ENCODE measurements at regions not wholly inside any gene's neighbourhood (a gene's known extent, or its start where the extent isn't known, plus 50 kb on each side); places are given as distances from the start of the nearest gene placed in this dataset.

DNA sequence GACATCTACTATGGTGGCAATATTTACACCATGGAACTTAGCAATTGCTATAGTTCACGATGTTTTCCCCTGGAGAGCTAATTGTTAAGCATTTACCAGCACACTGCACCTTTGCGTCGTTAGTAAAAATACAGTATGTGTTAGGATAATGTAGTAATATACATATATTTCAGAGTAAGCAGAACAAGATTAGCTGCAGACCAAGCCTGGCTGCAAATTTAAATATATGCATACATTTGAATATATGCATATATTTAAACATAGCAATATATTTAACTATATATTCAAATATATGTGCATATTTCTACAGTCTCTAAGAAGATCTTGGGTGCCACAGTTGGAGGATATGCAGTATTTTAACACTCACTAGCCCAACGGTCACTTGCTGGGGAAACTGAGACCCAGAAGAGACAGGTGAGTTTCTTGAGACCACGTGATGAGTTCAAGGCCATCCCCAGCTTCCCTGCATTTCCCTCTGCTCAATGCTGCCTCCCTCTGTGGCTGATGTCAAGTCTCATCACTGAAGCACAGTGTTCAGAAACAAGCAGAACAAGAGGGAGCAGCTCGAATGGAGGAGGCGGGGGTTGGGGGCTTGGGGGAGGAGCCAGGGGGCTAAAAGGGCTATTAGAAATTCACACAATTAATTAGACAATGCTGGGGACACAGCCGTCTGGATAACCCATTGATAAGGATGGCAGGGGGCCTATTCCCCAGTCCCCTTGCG, 708.0 kb downstream of the MED13L start:
- H3K27me3 ChIP-seq (ENCODE audit: insufficient read depth, low read length) = no peaks in the 10 kb centered on the region
- no peaks in the 10 kb centered on the region for H3K4me1 ChIP-seq (ENCODE audit: insufficient read depth, low read length)
- H3K9ac ChIP-seq (ENCODE audit: low read depth, low read length) = no peak overlapping the region
- no peaks in the 10 kb centered on the region for H3K9me3 ChIP-seq (ENCODE audit: insufficient read depth, low read depth, low read length)
- no peak overlapping the region for H3K4me3 ChIP-seq (ENCODE audit: low read length)
- no peaks in the 10 kb centered on the region for H3K36me3 ChIP-seq (ENCODE audit: insufficient read depth, low read depth, low read length)
- H3K27ac ChIP-seq (ENCODE audit: low read length) = no peak overlapping the region

DNA sequence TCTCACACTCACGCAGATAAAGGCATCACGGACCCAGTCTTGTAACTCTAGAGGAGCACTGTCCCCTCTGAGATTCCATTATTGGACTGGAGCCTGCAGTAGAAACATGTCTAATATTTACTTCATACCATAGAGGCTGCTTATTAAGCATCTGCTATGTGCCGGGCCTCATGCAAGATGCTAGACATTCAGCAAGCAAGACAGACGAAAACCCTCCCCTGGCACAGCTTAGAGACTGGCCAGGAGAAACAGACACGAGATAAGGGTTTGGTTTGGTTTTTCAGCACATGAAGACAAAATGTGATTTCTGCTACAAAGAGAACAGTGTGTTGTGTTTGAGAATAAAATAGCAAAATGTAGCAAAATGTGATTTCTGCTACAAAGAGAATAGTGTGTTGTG, 719.2 kb downstream of the MED13L start:
- Histone ChIP-seq H3K27ac (ENCODE audit: low read length) (no peak overlapping the region), H3K36me3 (ENCODE audit: insufficient read depth, low read depth, low read length) (no peaks in the 10 kb centered on the region), H3K27me3 (ENCODE audit: insufficient read depth, low read length) (no peaks in the 10 kb centered on the region), H3K4me3 (ENCODE audit: low read length) (no peak overlapping the region), H3K9me3 (ENCODE audit: insufficient read depth, low read depth, low read length) (no peaks in the 10 kb centered on the region), H3K4me1 (ENCODE audit: insufficient read depth, low read length) (no peaks in the 10 kb centered on the region), H3K9ac (ENCODE audit: low read depth, low read length) (no peak overlapping the region)

GRCh38 chr12:115553622-115554021, 723.9 kb downstream of the MED13L start:
- H3K4me1 ChIP-seq (ENCODE audit: insufficient read depth, low read length) = no peaks in the 10 kb centered on the region

GRCh38 chr12:115543269-115543668, 734.2 kb downstream of the MED13L start:
- no peak overlapping the region for H3K27ac ChIP-seq (ENCODE audit: low read length)
- no peaks in the 10 kb centered on the region for H3K36me3 ChIP-seq (ENCODE audit: insufficient read depth, low read depth, low read length)
- no peaks in the 10 kb centered on the region for H3K27me3 ChIP-seq (ENCODE audit: insufficient read depth, low read length)
- no peaks in the 10 kb centered on the region for H3K9me3 ChIP-seq (ENCODE audit: insufficient read depth, low read depth, low read length)
- H3K4me3 ChIP-seq (ENCODE audit: low read length) = peak overlapping the region; percentile 16; the same call in 1 of the 2 replicates
- H3K4me1 ChIP-seq (ENCODE audit: insufficient read depth, low read length) = peaks cover 6% of the 10 kb centered on the region; the same call in 1 of the 2 replicates
- no peak overlapping the region for H3K9ac ChIP-seq (ENCODE audit: low read depth, low read length)

More at GRCh38 chr12:115553622-115554021, 723.9 kb downstream of the MED13L start:
- Histone ChIP-seq H3K27ac (ENCODE audit: low read length) (no peak overlapping the region), H3K27me3 (ENCODE audit: insufficient read depth, low read length) (no peaks in the 10 kb centered on the region), H3K9me3 (ENCODE audit: insufficient read depth, low read depth, low read length) (no peaks in the 10 kb centered on the region; the same call in 1 of the 2 replicates), H3K4me3 (ENCODE audit: low read length) (no peak overlapping the region), H3K9ac (ENCODE audit: low read depth, low read length) (no peak overlapping the region), H3K36me3 (ENCODE audit: insufficient read depth, low read depth, low read length) (no peaks in the 10 kb centered on the region)

GRCh38 chr12:115542656-115543055, 734.8 kb downstream of the MED13L start:
- H3K9me3 ChIP-seq (ENCODE audit: insufficient read depth, low read depth, low read length) = peaks cover 2% of the 10 kb centered on the region; the same call in 1 of the 2 replicates
- H3K27me3 ChIP-seq (ENCODE audit: insufficient read depth, low read length) = no peaks in the 10 kb centered on the region
- no peak overlapping the region for H3K4me3 ChIP-seq (ENCODE audit: low read length)
- H3K27ac ChIP-seq (ENCODE audit: low read length) = no peak overlapping the region
- no peaks in the 10 kb centered on the region for H3K36me3 ChIP-seq (ENCODE audit: insufficient read depth, low read depth, low read length)
- H3K4me1 ChIP-seq (ENCODE audit: insufficient read depth, low read length) = peaks cover 6% of the 10 kb centered on the region; the same call in 1 of the 2 replicates
- H3K9ac ChIP-seq (ENCODE audit: low read depth, low read length) = no peak overlapping the region

DNA sequence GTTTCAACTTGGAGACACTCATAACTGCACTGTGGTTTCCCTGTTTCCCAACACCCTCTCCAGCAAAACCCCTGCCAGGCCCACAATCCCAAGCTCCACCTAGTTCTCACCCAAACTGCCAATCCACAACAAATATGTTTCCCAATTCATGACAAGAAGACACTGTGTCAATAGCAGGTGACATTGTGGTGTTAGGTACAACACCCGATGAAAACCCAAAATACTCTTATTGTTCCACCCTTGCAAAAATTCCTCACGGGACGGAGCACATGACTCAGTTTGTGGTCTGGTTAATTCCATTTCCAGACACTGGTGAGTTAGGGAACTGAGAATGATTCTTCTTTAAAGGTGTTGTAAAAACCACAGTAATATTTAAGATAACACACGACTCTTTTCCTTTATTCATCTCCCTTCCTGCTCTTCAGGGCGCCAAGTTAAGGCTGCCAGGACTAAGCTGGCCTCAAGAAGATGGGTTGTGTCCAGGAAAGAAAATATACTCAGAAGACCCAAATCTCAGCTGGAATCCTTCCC, 735.5 kb downstream of the MED13L start:
- no peak overlapping the region for H3K4me3 ChIP-seq (ENCODE audit: low read length)
- no peaks in the 10 kb centered on the region for H3K36me3 ChIP-seq (ENCODE audit: insufficient read depth, low read depth, low read length)
- no peak overlapping the region for H3K27ac ChIP-seq (ENCODE audit: low read length)
- no peak overlapping the region for H3K9ac ChIP-seq (ENCODE audit: low read depth, low read length)
- peaks cover 6% of the 10 kb centered on the region; the same call in 1 of the 2 replicates for H3K4me1 ChIP-seq (ENCODE audit: insufficient read depth, low read length)
- H3K9me3 ChIP-seq (ENCODE audit: insufficient read depth, low read depth, low read length) = peaks cover 5% of the 10 kb centered on the region; the same call in 1 of the 2 replicates
- no peaks in the 10 kb centered on the region for H3K27me3 ChIP-seq (ENCODE audit: insufficient read depth, low read length)

DNA sequence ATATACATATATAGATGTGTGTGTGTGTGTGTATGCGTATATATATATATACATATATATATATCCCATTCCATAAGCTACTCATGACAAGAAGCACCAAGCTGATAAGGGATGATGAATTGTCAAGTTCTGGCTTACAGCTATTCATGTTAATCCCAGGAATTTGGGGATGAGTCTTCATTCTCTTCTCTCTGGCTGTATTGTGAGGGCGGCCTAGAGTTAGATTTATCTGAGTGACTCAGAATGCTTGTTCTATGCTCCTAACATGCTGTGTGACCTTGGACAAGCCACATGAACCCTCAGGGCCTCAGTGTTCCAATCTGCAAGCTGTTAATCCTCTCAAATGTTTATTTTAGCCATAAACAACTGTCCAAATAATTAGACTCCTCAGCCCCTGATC, 749.0 kb downstream of the MED13L start:
- no peaks in the 10 kb centered on the region for H3K27me3 ChIP-seq (ENCODE audit: insufficient read depth, low read length)
- H3K36me3 ChIP-seq (ENCODE audit: insufficient read depth, low read depth, low read length) = no peaks in the 10 kb centered on the region
- no peaks in the 10 kb centered on the region for H3K9me3 ChIP-seq (ENCODE audit: insufficient read depth, low read depth, low read length)
- no peak overlapping the region for H3K27ac ChIP-seq (ENCODE audit: low read length)
- no peaks in the 10 kb centered on the region for H3K4me1 ChIP-seq (ENCODE audit: insufficient read depth, low read length)
- H3K4me3 ChIP-seq (ENCODE audit: low read length) = no peak overlapping the region
- H3K9ac ChIP-seq (ENCODE audit: low read depth, low read length) = no peak overlapping the region

DNA sequence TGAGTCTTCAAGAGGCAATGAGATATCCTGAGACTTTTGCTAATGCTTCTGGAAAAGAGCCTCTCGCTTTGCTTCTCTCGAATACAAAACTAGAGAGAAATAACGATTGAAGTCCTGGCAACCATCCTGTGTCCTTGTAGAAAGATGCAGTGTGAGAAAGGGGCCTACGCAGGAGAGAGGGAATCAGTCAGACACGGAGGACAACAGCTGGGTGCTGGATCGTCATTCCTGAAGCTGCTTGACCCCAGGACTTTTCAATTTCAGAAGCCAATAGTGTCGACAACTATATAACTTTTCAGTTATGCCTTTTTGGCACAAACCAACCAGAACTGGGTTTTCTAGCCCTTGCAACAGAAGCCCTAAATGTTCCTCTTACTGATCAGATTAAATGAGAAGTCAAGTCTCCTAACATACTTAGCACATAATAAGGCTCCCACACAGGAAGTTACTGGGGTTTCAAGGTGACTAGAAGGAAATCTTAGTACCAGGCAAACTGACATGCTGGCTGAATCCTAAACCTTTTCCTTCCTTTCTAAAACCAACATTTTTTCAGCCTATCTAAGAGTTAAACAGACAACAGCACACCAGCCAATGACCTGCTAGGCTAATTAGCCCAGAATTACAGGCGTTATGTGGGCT, 755.6 kb downstream of the MED13L start:
- Histone ChIP-seq H3K4me1 (ENCODE audit: insufficient read depth, low read length) (peaks cover 16% of the 10 kb centered on the region), H3K9me3 (ENCODE audit: insufficient read depth, low read depth, low read length) (no peaks in the 10 kb centered on the region; the same call in 1 of the 2 replicates), H3K27me3 (ENCODE audit: insufficient read depth, low read length) (no peaks in the 10 kb centered on the region), H3K4me3 (ENCODE audit: low read length) (no peak overlapping the region), H3K9ac (ENCODE audit: low read depth, low read length) (no peak overlapping the region), H3K36me3 (ENCODE audit: insufficient read depth, low read depth, low read length) (no peaks in the 10 kb centered on the region), H3K27ac (ENCODE audit: low read length) (no peak overlapping the region)

DNA sequence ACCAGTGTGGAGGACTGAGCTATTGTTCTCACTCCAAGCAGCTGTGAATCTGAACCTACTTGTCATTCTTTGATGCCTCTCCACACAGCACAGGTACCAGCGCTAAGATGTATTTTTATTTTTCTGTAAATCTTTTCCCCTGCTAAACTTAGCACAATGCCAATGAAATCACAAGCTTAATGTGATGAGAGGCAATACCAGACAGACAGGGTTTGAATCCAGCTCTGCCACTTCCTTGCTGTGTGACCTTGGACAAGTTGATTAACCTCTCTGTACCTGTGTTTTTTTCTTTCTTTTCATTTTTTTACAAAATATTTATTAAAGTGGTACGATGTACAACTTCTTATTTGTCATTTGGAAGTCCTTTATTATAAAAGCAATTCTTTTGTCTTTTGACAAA, 757.6 kb downstream of the MED13L start:
- Histone ChIP-seq H3K4me3 (ENCODE audit: low read length) (no peak overlapping the region), H3K9me3 (ENCODE audit: insufficient read depth, low read depth, low read length) (no peaks in the 10 kb centered on the region; the same call in 1 of the 2 replicates), H3K9ac (ENCODE audit: low read depth, low read length) (no peak overlapping the region), H3K4me1 (ENCODE audit: insufficient read depth, low read length) (peaks cover 16% of the 10 kb centered on the region), H3K27ac (ENCODE audit: low read length) (no peak overlapping the region), H3K36me3 (ENCODE audit: insufficient read depth, low read depth, low read length) (no peaks in the 10 kb centered on the region), H3K27me3 (ENCODE audit: insufficient read depth, low read length) (no peaks in the 10 kb centered on the region)

GRCh38 chr12:115519359-115519758, 758.1 kb downstream of the MED13L start:
- no peak overlapping the region; the same call in 1 of the 2 replicates for H3K9ac ChIP-seq (ENCODE audit: low read depth, low read length)
- no peaks in the 10 kb centered on the region for H3K27me3 ChIP-seq (ENCODE audit: insufficient read depth, low read length)
- no peaks in the 10 kb centered on the region; the same call in 1 of the 2 replicates for H3K9me3 ChIP-seq (ENCODE audit: insufficient read depth, low read depth, low read length)
- H3K4me3 ChIP-seq (ENCODE audit: low read length) = peak overlapping the region; percentile 14; the same call in 1 of the 2 replicates
- H3K36me3 ChIP-seq (ENCODE audit: insufficient read depth, low read depth, low read length) = no peaks in the 10 kb centered on the region
- H3K27ac ChIP-seq (ENCODE audit: low read length) = no peak overlapping the region
- peaks cover 16% of the 10 kb centered on the region for H3K4me1 ChIP-seq (ENCODE audit: insufficient read depth, low read length)

GRCh38 chr12:115517913-115518312, 759.6 kb downstream of the MED13L start:
- Histone ChIP-seq H3K27me3 (ENCODE audit: insufficient read depth, low read length) (no peaks in the 10 kb centered on the region), H3K36me3 (ENCODE audit: insufficient read depth, low read depth, low read length) (no peaks in the 10 kb centered on the region), H3K4me1 (ENCODE audit: insufficient read depth, low read length) (peaks cover 16% of the 10 kb centered on the region), H3K9me3 (ENCODE audit: insufficient read depth, low read depth, low read length) (peaks cover 3% of the 10 kb centered on the region; the same call in 1 of the 2 replicates), H3K27ac (ENCODE audit: low read length) (no peak overlapping the region), H3K4me3 (ENCODE audit: low read length) (no peak overlapping the region), H3K9ac (ENCODE audit: low read depth, low read length) (no peak overlapping the region)

Data from iPS-20b (cell line).